ENCODE measurements at regions not wholly inside any gene's neighbourhood (a gene's known extent, or its start where the extent isn't known, plus 50 kb on each side); places are given as distances from the start of the nearest gene placed in this dataset.

DNA sequence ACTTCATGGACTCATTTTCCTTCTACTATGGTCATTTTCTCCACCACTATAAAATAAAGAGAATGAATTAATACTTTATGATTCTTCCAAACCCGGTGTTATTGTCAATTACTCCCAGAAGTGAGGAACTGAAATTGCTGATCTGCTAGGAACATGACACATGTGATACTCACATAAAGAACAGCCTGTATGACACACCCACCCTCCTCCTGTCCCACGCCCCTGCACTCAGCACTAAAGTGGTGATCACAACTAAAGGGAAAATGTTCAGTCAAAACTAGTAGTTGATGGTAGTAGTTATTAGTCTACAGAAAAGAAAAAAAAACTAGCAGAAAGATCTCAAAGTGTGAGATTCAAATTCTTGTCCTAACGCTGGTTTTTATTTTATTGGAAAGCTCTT lies 1508.3 kb downstream of the RAPGEF2 start:
- intact Hi-C loops (cut with micrococcal nuclease; ENCODE audit: unreplicated experiment): no loop called here
- Histone ChIP-seq H3K27me3 (replicated peaks; ENCODE audit: insufficient read depth, low read depth, low read length, poor library complexity) (no peaks in the 10 kb centered on the region), H3K9me3 (ENCODE audit: low read depth, low read length, poor library complexity, severe bottlenecking) (no peaks in the 10 kb centered on the region), H3K4me1 (ENCODE audit: insufficient read depth, low read length, poor library complexity, severe bottlenecking) (no peaks in the 10 kb centered on the region), H3K36me3 (ENCODE audit: insufficient read depth, low read length, poor library complexity, severe bottlenecking) (no peaks in the 10 kb centered on the region), H3K4me3 (ENCODE audit: low read depth, low read length, poor library complexity, severe bottlenecking) (no peak overlapping the region), H3K27ac (ENCODE audit: low read depth, low read length, poor library complexity, severe bottlenecking) (no peak overlapping the region)
- CTCF ChIA-PET: no interaction called here
- POLR2A ChIA-PET (ENCODE audit: low non-redundant PET): no interaction called here
- BruUV-seq (replicated peaks): no TSS peak
- DNase-seq (ENCODE audit: low spot score): no peak
- no peak for TF ChIP-seq EZH2 (IDR thresholded peaks at IDR 0.05; ENCODE audit: borderline replicate concordance, low read depth, low read length, poor library complexity, severe bottlenecking)
- TF ChIP-seq, protein P1, sequence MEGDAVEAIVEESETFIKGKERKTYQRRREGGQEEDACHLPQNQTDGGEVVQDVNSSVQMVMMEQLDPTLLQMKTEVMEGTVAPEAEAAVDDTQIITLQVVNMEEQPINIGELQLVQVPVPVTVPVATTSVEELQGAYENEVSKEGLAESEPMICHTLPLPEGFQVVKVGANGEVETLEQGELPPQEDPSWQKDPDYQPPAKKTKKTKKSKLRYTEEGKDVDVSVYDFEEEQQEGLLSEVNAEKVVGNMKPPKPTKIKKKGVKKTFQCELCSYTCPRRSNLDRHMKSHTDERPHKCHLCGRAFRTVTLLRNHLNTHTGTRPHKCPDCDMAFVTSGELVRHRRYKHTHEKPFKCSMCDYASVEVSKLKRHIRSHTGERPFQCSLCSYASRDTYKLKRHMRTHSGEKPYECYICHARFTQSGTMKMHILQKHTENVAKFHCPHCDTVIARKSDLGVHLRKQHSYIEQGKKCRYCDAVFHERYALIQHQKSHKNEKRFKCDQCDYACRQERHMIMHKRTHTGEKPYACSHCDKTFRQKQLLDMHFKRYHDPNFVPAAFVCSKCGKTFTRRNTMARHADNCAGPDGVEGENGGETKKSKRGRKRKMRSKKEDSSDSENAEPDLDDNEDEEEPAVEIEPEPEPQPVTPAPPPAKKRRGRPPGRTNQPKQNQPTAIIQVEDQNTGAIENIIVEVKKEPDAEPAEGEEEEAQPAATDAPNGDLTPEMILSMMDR (conservative IDR thresholded peaks at IDR 0.05; ENCODE audit: low read depth, low read length): no peak

DNA sequence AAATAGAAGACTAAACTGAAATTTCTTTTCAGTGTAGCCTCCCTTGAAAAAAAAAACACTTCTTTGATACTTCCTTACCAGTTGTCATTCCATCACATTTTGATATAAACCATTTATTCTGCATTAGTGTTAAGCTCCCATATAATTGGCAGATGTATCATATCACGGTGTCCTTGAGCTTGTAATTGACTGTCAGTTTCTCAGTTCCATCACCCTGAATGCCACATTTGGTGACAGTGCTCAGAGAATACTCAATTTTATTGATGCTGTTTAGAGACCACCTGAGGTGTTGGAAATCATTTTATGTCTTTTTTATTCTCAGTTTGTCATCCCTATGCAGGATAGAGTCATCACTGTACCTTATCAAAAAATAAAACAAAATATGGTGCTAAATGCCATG lies 1528.2 kb downstream of the RAPGEF2 start:
- H3K4me3 ChIP-seq (ENCODE audit: low read depth, low read length, poor library complexity, severe bottlenecking): no peak overlapping the region
- H3K4me1 ChIP-seq (ENCODE audit: insufficient read depth, low read length, poor library complexity, severe bottlenecking): no peaks in the 10 kb centered on the region
- H3K27ac ChIP-seq (ENCODE audit: low read depth, low read length, poor library complexity, severe bottlenecking): no peak overlapping the region
- no peak for TF ChIP-seq EZH2 (IDR thresholded peaks at IDR 0.05; ENCODE audit: borderline replicate concordance, low read depth, low read length, poor library complexity, severe bottlenecking)
- TF ChIP-seq, protein P1 (conservative IDR thresholded peaks at IDR 0.05; ENCODE audit: low read depth, low read length): no peak
- H3K27me3 ChIP-seq (replicated peaks; ENCODE audit: insufficient read depth, low read depth, low read length, poor library complexity): no peaks in the 10 kb centered on the region
- no peaks in the 10 kb centered on the region for H3K36me3 ChIP-seq (ENCODE audit: insufficient read depth, low read length, poor library complexity, severe bottlenecking)
- no peak for DNase-seq (ENCODE audit: low spot score)
- intact Hi-C loops (cut with micrococcal nuclease; ENCODE audit: unreplicated experiment): no loop called here
- ChIA-PET POLR2A (ENCODE audit: low non-redundant PET) (no interaction called here), CTCF (no interaction called here)
- BruUV-seq (replicated peaks): no TSS peak
- no peaks in the 10 kb centered on the region for H3K9me3 ChIP-seq (ENCODE audit: low read depth, low read length, poor library complexity, severe bottlenecking)

DNA sequence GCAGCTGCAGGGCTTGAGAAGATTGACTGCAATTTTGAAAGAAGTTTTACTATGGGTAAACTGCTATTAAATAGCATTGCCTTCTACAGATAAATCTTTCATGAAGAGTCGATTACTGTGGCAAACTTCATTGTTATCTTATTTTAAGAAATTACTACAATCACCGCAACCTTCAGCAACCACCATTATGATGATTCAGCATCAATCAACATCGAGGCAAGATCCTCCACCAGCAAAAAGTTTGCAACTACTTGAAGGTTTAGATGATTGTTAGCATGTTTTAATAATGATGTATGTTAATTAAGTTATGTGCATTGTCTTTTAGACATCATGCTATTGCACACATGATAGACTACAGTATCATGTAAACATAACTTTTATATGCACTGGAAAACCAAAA lies 1511.0 kb downstream of the FSTL5 start:
- intact Hi-C loops (cut with micrococcal nuclease; ENCODE audit: unreplicated experiment): no loop called here
- DNase-seq (ENCODE audit: low spot score): no peak
- BruUV-seq (replicated peaks): no TSS peak
- ChIA-PET POLR2A (ENCODE audit: low non-redundant PET) (no interaction called here), CTCF (no interaction called here)
- no peaks in the 10 kb centered on the region for H3K9me3 ChIP-seq (ENCODE audit: low read depth, low read length, poor library complexity, severe bottlenecking)
- no peaks in the 10 kb centered on the region for H3K27me3 ChIP-seq (replicated peaks; ENCODE audit: insufficient read depth, low read depth, low read length, poor library complexity)
- no peaks in the 10 kb centered on the region for H3K4me1 ChIP-seq (ENCODE audit: insufficient read depth, low read length, poor library complexity, severe bottlenecking)
- H3K36me3 ChIP-seq (ENCODE audit: insufficient read depth, low read length, poor library complexity, severe bottlenecking): no peaks in the 10 kb centered on the region
- H3K27ac ChIP-seq (ENCODE audit: low read depth, low read length, poor library complexity, severe bottlenecking): no peak overlapping the region
- no peak overlapping the region for H3K4me3 ChIP-seq (ENCODE audit: low read depth, low read length, poor library complexity, severe bottlenecking)
- TF ChIP-seq, protein P1 (conservative IDR thresholded peaks at IDR 0.05; ENCODE audit: low read depth, low read length): no peak
- no peak for TF ChIP-seq EZH2 (IDR thresholded peaks at IDR 0.05; ENCODE audit: borderline replicate concordance, low read depth, low read length, poor library complexity, severe bottlenecking)

Data from A673 (cell line).